ENCODE measurements at regions not wholly inside any gene's neighbourhood (a gene's known extent, or its start where the extent isn't known, plus 50 kb on each side); places are given as distances from the start of the nearest gene placed in this dataset.

DNA sequence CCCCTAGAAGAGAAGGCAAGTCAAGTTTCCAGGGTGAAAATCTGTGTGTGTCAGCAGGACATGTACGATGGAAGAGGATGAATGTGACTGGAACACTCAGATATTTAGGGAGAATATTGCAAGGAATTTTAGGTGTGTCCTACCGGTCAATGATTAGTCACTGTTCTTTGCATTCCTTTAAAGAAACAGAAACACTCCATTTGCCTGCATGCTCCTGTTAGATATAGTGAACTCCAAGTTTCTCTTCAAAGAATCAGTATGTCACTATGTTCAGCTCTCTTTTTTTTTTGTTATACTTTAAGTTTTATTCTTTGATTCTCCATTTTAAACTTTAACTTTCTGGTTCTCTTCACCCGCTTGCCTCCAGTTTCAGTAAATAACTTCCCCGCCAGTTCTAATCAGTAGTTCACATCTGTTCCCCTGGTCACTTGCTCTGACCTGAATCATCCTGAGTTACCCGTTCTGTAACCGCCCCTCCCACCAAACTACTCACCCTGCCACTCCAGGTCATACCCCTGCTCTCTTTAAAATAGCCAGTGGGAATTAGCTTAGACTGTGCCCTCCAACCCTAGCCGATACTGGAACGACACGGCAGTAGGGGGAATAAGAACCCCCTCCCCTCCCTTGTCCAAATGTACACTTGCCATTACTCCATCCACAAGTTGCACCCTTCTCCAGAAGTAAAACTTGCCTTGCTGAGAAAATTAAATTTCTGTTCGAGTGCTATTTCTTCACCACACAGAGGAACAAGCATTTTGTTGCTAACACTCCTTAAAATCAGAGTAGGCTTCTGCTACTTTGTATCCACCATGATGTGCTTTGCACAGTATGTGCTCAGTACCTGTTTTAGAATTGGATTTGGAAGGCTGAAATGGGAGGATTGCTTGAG is 268.4 kb downstream of the METTL4 start:
- DNase-seq (ENCODE audit: insufficient read length, low spot score) (no peak), FAIRE-seq (no peak)
- TF ChIP-seq PAX5 (IDR thresholded peaks at IDR 0.05; ENCODE audit: insufficient read depth, low read length, severe bottlenecking) (no peak), POLR2AphosphoS5 (IDR thresholded peaks at IDR 0.05; ENCODE audit: low read depth, low read length) (no peak), POU2F2 (IDR thresholded peaks at IDR 0.05; ENCODE audit: low read depth, low read length) (no peak), SPI1 (IDR thresholded peaks at IDR 0.05; ENCODE audit: low read depth, low read length) (no peak), POLR2A (IDR thresholded peaks at IDR 0.05; ENCODE audit: low read depth, low read length) (no peak), TAF1 (IDR thresholded peaks at IDR 0.05; ENCODE audit: low read depth, low read length) (no peak)

DNA sequence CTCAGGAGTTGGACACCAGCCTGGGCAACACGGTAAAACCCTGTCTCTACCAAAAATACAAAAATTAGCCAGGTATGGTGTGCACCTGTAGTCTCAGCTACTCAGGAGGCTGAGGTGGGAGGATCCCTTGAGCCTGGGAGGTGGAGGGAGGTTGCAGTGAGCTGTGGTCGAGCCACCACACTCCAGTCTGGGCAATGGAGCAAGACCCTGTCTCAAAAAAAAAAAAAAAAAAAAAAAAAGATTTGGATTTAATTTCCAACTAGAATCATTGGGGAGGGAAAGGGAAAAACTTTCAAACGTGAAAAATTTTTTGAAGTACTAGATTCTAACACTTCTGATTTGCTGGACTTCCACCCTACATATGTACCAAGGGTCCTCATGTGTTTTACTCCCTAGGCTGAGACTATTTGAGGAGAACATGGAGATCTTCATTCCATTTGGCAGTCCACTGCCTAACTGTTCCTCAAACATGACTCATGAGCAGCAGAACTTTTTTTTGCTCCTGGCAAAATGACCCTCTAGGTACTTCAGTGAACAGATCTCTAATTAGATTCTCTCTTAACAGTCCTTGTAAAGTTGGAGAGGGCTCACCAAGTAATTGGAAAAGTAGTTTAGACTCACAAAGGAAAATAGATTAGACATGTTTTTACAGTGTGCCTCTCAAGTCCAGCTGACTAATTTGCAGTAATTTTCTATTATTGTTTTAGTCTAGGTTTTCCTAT is 267.6 kb downstream of the METTL4 start:
- FAIRE-seq, result no peak
- TF ChIP-seq POLR2A (IDR thresholded peaks at IDR 0.05; ENCODE audit: low read depth, low read length) (no peak), POU2F2 (IDR thresholded peaks at IDR 0.05; ENCODE audit: low read depth, low read length) (no peak), TAF1 (IDR thresholded peaks at IDR 0.05; ENCODE audit: low read depth, low read length) (no peak), SPI1 (IDR thresholded peaks at IDR 0.05; ENCODE audit: low read depth, low read length) (no peak), POLR2AphosphoS5 (IDR thresholded peaks at IDR 0.05; ENCODE audit: low read depth, low read length) (no peak), PAX5 (IDR thresholded peaks at IDR 0.05; ENCODE audit: insufficient read depth, low read length, severe bottlenecking) (no peak)
- no peak for DNase-seq (ENCODE audit: insufficient read length, low spot score)

DNA sequence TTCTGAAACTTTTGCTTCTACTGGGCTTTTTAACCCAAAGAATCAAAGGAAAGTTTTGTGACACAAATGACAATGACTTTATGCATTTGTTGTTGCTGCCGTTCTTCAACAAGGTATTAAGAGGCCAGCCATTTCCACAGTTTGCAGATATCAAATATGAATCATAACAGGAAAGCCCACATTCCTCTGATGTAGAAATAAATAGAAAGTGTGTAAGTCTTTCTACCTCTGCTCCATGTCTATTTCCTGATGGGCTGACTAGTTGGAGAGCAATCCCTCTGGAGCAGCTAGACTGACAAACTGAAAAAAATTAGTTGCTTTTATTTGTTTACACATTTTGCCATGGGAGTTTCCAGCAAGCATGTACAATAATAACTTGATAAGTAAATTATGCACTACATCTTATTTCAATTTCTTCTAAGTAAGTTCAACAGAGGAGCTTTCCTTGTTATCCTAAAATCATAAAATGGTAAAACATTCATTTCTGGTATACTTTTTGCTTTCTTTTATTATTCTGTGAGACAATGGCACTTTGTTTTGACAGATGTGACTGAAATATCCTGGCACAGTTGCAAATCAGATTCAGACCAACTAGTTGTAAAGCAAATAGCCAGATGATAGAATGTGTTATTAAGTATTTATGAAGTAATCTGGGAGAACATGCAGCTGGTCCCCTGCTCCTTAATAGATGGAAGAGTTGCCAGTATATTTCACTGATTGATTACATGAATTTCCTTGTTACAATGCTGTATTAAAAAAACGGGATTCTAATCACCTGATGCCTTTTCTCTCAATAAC is 266.7 kb downstream of the METTL4 start:
- no peak for TF ChIP-seq TAF1 (IDR thresholded peaks at IDR 0.05; ENCODE audit: low read depth, low read length)
- TF ChIP-seq POLR2AphosphoS5 (IDR thresholded peaks at IDR 0.05; ENCODE audit: low read depth, low read length), result no peak
- no peak for TF ChIP-seq POU2F2 (IDR thresholded peaks at IDR 0.05; ENCODE audit: low read depth, low read length)
- no peak for TF ChIP-seq PAX5 (IDR thresholded peaks at IDR 0.05; ENCODE audit: insufficient read depth, low read length, severe bottlenecking)
- no peak for TF ChIP-seq SPI1 (IDR thresholded peaks at IDR 0.05; ENCODE audit: low read depth, low read length)
- TF ChIP-seq POLR2A (IDR thresholded peaks at IDR 0.05; ENCODE audit: low read depth, low read length), result no peak
- DNase-seq (ENCODE audit: insufficient read length, low spot score), result no peak
- no peak for FAIRE-seq

DNA sequence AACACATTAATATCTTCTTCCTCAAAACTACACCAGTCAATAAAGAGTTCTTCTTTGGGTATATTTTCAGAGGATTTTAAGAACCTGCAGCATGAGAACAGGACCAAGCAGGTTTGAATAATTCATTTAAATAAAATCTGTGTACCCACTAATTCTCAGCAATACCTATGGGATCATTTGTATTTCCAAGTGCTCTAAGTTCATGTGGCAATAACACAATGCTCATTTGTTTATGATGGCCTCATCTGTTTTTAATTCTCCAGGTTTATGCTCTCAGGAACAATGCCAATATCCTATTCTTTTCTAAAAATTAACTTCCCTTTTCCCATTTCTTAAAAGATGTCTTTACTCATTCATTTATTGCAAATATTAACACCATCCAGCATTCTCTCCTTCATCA is 264.7 kb downstream of the METTL4 start:
- FAIRE-seq (no peak), DNase-seq (ENCODE audit: insufficient read length, low spot score) (no peak)
- TF ChIP-seq SPI1 (IDR thresholded peaks at IDR 0.05; ENCODE audit: low read depth, low read length) (no peak), POU2F2 (IDR thresholded peaks at IDR 0.05; ENCODE audit: low read depth, low read length) (no peak), POLR2AphosphoS5 (IDR thresholded peaks at IDR 0.05; ENCODE audit: low read depth, low read length) (no peak), POLR2A (IDR thresholded peaks at IDR 0.05; ENCODE audit: low read depth, low read length) (no peak), PAX5 (IDR thresholded peaks at IDR 0.05; ENCODE audit: insufficient read depth, low read length, severe bottlenecking) (no peak), TAF1 (IDR thresholded peaks at IDR 0.05; ENCODE audit: low read depth, low read length) (no peak)

DNA sequence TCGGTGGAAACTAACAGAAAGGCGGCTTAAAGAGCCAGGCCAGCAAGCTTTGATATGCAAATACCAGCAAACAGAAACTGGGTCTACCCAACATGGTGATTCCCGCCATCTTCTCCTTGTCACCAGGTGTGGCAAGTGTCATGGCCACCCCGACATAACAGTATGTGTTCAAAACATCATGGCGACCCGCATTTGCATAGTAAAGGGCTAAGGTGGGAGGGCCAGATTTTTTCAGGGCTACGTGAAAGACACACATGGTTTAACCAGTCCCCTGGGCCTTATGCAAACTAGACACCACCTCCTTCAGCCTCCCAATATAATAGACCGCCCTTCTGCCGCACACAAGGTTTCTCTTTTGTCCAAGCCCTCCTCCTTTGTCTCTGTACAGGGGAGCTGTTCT is 260.4 kb downstream of the METTL4 start:
- no peak for DNase-seq (ENCODE audit: insufficient read length, low spot score)
- FAIRE-seq, result no peak
- TF ChIP-seq POU2F2 (IDR thresholded peaks at IDR 0.05; ENCODE audit: low read depth, low read length), result no peak
- TF ChIP-seq POLR2AphosphoS5 (IDR thresholded peaks at IDR 0.05; ENCODE audit: low read depth, low read length), result no peak
- TF ChIP-seq SPI1 (IDR thresholded peaks at IDR 0.05; ENCODE audit: low read depth, low read length), result no peak
- TF ChIP-seq PAX5 (IDR thresholded peaks at IDR 0.05; ENCODE audit: insufficient read depth, low read length, severe bottlenecking), result no peak
- no peak for TF ChIP-seq TAF1 (IDR thresholded peaks at IDR 0.05; ENCODE audit: low read depth, low read length)
- no peak for TF ChIP-seq POLR2A (IDR thresholded peaks at IDR 0.05; ENCODE audit: low read depth, low read length)

- DNase-seq (ENCODE audit: insufficient read length, low spot score), result no peak
- TF ChIP-seq TAF1 (IDR thresholded peaks at IDR 0.05; ENCODE audit: low read depth, low read length) (no peak), SPI1 (IDR thresholded peaks at IDR 0.05; ENCODE audit: low read depth, low read length) (peak; percentile 87), POLR2AphosphoS5 (IDR thresholded peaks at IDR 0.05; ENCODE audit: low read depth, low read length) (no peak), PAX5 (IDR thresholded peaks at IDR 0.05; ENCODE audit: insufficient read depth, low read length, severe bottlenecking) (no peak), POU2F2 (IDR thresholded peaks at IDR 0.05; ENCODE audit: low read depth, low read length) (no peak), POLR2A (IDR thresholded peaks at IDR 0.05; ENCODE audit: low read depth, low read length) (no peak)
- FAIRE-seq, result no peak
These were observed 258.9 kb downstream of the METTL4 start for GRCh38 chr18:2312440-2312839.

DNA sequence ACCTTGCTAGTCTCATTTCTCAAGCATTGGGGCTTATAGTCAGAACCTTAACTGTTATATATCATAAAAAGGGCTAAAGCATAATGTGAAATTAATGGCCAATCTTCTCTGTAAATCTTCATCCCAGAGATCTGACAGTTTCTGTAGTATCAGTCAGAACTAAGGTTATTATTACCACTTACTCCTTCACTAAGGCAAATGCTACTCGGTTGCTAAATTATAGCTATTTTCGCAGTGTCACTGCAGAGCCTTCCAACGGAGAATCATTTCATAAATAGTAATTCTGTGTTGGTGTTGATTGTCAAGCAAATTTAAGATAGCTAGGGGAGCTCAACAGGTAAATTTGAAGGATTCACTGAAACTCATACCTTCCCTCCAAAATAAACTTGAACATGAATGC is 258.0 kb downstream of the METTL4 start:
- DNase-seq (ENCODE audit: insufficient read length, low spot score) (no peak), FAIRE-seq (no peak)
- no peak for TF ChIP-seq POLR2A (IDR thresholded peaks at IDR 0.05; ENCODE audit: low read depth, low read length)
- TF ChIP-seq POU2F2 (IDR thresholded peaks at IDR 0.05; ENCODE audit: low read depth, low read length), result no peak
- no peak for TF ChIP-seq SPI1 (IDR thresholded peaks at IDR 0.05; ENCODE audit: low read depth, low read length)
- no peak for TF ChIP-seq PAX5 (IDR thresholded peaks at IDR 0.05; ENCODE audit: insufficient read depth, low read length, severe bottlenecking)

GRCh38 chr18:2316082-2316750 is 255.1 kb downstream of the METTL4 start:
- FAIRE-seq (no peak), DNase-seq (ENCODE audit: insufficient read length, low spot score) (no peak)
- no peak for TF ChIP-seq POLR2AphosphoS5 (IDR thresholded peaks at IDR 0.05; ENCODE audit: low read depth, low read length)

All from GM12891 (cell line).